ENCODE measurements at regions not wholly inside any gene's neighbourhood (a gene's known extent, or its start where the extent isn't known, plus 50 kb on each side); places are given as distances from the start of the nearest gene placed in this dataset.

- Histone ChIP-seq H3K9me3 (ENCODE audit: severe bottlenecking) (no peaks in the 10 kb centered on the region), H3K36me3 (no peaks in the 10 kb centered on the region), H3K27ac (no peak overlapping the region), H3K27me3 (ENCODE audit: insufficient read depth, low read depth, severe bottlenecking) (no peaks in the 10 kb centered on the region), H3K4me3 (ENCODE audit: low read depth, low read length) (no peak overlapping the region)
- TF ChIP-seq CTCF (IDR thresholded peaks at IDR 0.05; ENCODE audit: low read depth, low read length): no peak
- no peak for DNase-seq
These were observed 1072.0 kb upstream of the INTU start for GRCh38 chr4:126560794-126561193.

DNA sequence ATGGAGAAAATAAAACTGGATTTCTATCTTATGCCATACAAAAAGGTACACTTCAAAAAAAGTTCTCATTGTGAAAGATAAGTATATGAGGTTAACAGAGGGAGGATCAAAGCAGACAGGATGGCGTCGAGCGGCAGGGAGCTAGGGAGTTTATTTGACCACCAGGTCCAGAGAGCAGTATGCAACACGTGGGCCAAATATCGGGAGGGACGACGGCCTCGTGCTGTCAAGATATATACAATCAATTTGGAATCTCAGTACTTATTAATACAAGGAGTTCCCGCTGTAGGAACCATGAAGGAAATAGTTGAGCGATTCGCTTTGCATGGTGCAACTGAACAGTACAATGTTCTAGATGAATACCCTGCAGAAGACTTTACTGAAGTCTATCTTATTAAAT lies 1069.4 kb upstream of the INTU start:
- Histone ChIP-seq H3K27ac (no peak overlapping the region), H3K27me3 (ENCODE audit: insufficient read depth, low read depth, severe bottlenecking) (no peaks in the 10 kb centered on the region), H3K36me3 (no peaks in the 10 kb centered on the region), H3K4me3 (ENCODE audit: low read depth, low read length) (no peak overlapping the region), H3K9me3 (ENCODE audit: severe bottlenecking) (no peaks in the 10 kb centered on the region)
- TF ChIP-seq CTCF (IDR thresholded peaks at IDR 0.05; ENCODE audit: low read depth, low read length): no peak
- no peak for DNase-seq

- no peak for DNase-seq
- H3K27ac ChIP-seq: no peak overlapping the region
These were observed 1068.4 kb upstream of the INTU start for GRCh38 chr4:126564283-126564854.

DNA sequence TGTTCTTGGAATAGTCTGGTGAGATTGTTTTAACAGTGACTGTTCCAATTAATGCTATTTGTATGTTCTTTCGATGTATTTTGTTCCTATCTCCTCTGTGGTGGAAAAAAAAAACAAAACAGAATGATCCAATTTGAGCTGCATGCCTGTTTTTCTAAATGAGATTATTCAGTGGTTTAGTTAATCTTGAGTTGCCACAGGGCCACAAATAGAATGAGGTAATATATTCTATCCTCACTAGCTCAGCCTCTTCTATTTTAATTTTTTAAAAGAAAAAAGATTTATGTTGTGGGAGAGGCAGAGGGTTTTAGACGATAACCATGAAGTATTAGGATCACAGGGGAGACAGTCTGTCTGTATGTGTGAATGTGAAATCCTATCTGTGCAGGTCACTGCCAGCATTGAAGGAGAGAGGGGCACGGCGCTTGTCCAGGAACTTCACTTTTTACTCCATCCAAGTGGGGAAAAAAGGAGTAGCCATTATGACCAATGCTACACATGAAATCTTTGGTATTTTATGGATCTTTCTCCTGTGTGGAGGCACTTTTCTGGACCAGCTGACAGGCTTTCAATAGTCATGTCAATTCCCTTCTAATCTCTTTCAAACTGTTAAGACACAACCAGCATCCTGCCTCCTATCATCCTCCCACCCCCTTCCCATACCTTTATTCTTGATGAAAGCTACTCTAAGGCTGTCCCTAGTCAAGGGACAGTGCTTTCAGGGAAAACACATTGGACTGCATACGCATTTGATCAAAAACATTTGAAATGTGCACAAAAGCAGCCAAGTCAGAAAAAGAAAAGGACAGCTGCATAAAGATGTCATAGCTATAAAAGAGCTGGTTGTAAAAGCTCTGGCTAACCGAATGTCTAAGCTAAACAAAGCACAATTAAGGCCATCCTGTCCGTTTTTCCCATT lies 1063.8 kb upstream of the INTU start:
- H3K9me3 ChIP-seq (ENCODE audit: severe bottlenecking): no peaks in the 10 kb centered on the region
- H3K4me3 ChIP-seq (ENCODE audit: low read depth, low read length): peak overlapping the region; percentile 18; the same call in 1 of the 2 replicates
- H3K27me3 ChIP-seq (ENCODE audit: insufficient read depth, low read depth, severe bottlenecking): no peaks in the 10 kb centered on the region
- H3K27ac ChIP-seq: peak overlapping the region; percentile 75
- no peak for TF ChIP-seq CTCF (IDR thresholded peaks at IDR 0.05; ENCODE audit: low read depth, low read length)
- peak; percentile 47 for DNase-seq
- H3K36me3 ChIP-seq: no peaks in the 10 kb centered on the region

More at GRCh38 chr4:126564283-126564854, 1068.4 kb upstream of the INTU start:
- Histone ChIP-seq H3K27me3 (ENCODE audit: insufficient read depth, low read depth, severe bottlenecking) (no peaks in the 10 kb centered on the region), H3K9me3 (ENCODE audit: severe bottlenecking) (no peaks in the 10 kb centered on the region), H3K36me3 (no peaks in the 10 kb centered on the region), H3K4me3 (ENCODE audit: low read depth, low read length) (no peak overlapping the region)
- TF ChIP-seq CTCF (IDR thresholded peaks at IDR 0.05; ENCODE audit: low read depth, low read length): no peak

DNA sequence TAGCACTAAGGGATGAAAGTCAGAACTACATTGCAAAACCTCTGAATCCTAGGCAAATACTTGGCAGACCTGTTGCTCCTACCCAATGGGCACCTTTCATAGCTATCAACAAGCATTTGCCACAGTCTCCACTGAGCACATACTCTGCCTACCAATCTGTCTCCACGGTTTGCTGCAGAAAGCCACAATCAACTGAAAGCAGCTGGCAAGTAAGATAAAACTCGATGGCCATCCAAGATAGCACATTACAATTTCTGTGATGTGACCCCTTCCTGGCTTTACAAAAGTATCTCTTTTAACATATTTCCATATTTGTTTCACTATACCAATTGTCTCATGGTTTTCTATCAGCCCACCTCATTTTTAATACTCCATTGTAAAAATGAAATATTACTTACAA lies 1060.5 kb upstream of the INTU start:
- TF ChIP-seq CTCF (IDR thresholded peaks at IDR 0.05; ENCODE audit: low read depth, low read length): no peak
- no peaks in the 10 kb centered on the region for H3K9me3 ChIP-seq (ENCODE audit: severe bottlenecking)
- no peaks in the 10 kb centered on the region for H3K36me3 ChIP-seq
- DNase-seq: no peak
- no peaks in the 10 kb centered on the region for H3K27me3 ChIP-seq (ENCODE audit: insufficient read depth, low read depth, severe bottlenecking)
- no peak overlapping the region for H3K27ac ChIP-seq
- no peak overlapping the region for H3K4me3 ChIP-seq (ENCODE audit: low read depth, low read length)
